Lung (tissue), 11 donors: ENCODE measurements at regions not wholly inside any gene's neighbourhood (a gene's known extent, or its start where the extent isn't known, plus 50 kb on each side); places are given as distances from the start of the nearest gene placed in this dataset.

Source experiments
- ATAC-seq: fragments of 200-7000 bp; cut with Tn5 transposase; one replicate; pipeline ENCODE4 v1.9.1; 2020; ENCODE audit warnings: moderate number of reproducible peaks; ENCODE audit not compliant: insufficient read depth, low FRiP score
- DNase-seq, 3 donors: peaks; one replicate each; pipeline ENCODE4 v3.0.0-alpha.2; 2013 to 2017
- H3K27ac ChIP-seq, 2 donors: one replicate each; pipeline ENCODE4 v1.5.1; 2013; ENCODE audit warnings: mild to moderate bottlenecking in 2 of 2, moderate library complexity in 2 of 2, control low read depth in 1 of 2, inconsistent platforms in 1 of 2, low read depth in 1 of 2, low read length in 1 of 2
- H3K27me3 ChIP-seq, 3 donors: one replicate each; pipeline ENCODE4 v1.5.1; 2013; ENCODE audit warnings: low read length in 2 of 3; ENCODE audit not compliant: control insufficient read depth in 3 of 3, insufficient read depth in 3 of 3
- H3K36me3 ChIP-seq, 4 donors: one replicate each; pipeline ENCODE4 v1.5.1; 2013; ENCODE audit warnings: low read length in 4 of 4, mild to moderate bottlenecking in 1 of 4, moderate library complexity in 1 of 4; ENCODE audit not compliant: control insufficient read depth in 4 of 4, insufficient read depth in 4 of 4
- H3K4me1 ChIP-seq, 5 donors: one replicate each; pipeline ENCODE4 v1.5.1; 2013; ENCODE audit warnings: low read length in 5 of 5, mild to moderate bottlenecking in 2 of 5, moderate library complexity in 1 of 5; ENCODE audit not compliant: control insufficient read depth in 5 of 5, insufficient read depth in 5 of 5
- H3K4me3 ChIP-seq: one replicate; pipeline ENCODE4 v1.5.1; 2013; ENCODE audit warnings: mild to moderate bottlenecking, control low read depth, moderate library complexity
- H3K9ac ChIP-seq, 2 donors: one replicate each; pipeline ENCODE4 v1.5.1; 2013; ENCODE audit warnings: low read length in 2 of 2, control low read depth in 1 of 2; ENCODE audit not compliant: insufficient read depth in 1 of 2
- H3K9me3 ChIP-seq, 4 donors: one replicate each; pipeline ENCODE4 v1.5.1; 2013; ENCODE audit warnings: low read length in 3 of 4, mild to moderate bottlenecking in 1 of 4, moderate library complexity in 1 of 4; ENCODE audit not compliant: control insufficient read depth in 4 of 4, insufficient read depth in 3 of 4
- WGBS, 2 donors: extraction: QIAGEN DNeasy Blood & Tissue Kit; methylation state at CpG; one replicate each; pipeline ENCODE4 v1.1.7; 2013; 5-methylcytosine and 5-hydroxymethylcytosine counted together
- TF ChIP-seq, protein P1 (sequence below): IDR thresholded peaks from 2 replicates; pipeline ENCODE4 v1.5.1; 2012; ENCODE audit warnings: mild to moderate bottlenecking; ENCODE audit errors: control extremely low read depth, extremely low read depth
- donor health status: control.
- donor health status: control.
- donor health status: Bipolar disorder and iron deficiency.
- donor health status: healthy.
- donor health status: DM: yes; HTN: yes; CAD: no.

DNA sequence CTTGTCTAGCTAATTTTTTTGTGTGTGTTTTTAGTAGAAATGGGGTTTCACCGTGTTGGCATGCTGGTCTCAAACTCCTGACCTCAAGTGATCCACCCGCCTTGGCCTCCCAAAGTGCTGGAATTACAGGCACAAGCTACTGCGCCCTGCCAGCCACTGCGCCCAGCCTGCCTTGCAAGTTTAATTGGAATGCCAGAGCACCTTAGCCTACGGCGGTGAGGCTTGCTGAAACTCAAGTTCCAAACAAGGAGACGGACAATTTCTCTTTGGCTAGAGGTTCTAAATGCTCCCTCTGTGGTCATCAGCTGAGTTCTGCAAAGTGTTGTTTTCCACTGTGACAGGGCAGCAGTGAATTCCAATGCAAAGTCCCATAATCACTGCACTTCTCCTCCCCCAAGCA is 583.4 kb downstream of the KCNJ3 start:
- Histone ChIP-seq H3K4me1 (no peaks in the 10 kb centered on the region), H3K4me3 (no peak overlapping the region), H3K27me3 (no peaks in the 10 kb centered on the region), H3K9me3 (no peaks in the 10 kb centered on the region), H3K36me3 (no peaks in the 10 kb centered on the region), H3K27ac (no peak overlapping the region), H3K9ac (no peak overlapping the region)
- ATAC-seq (no peak), DNase-seq (no peak)
- WGBS, 2 donors, result 92 to 94% methylated on average over 7 of the region's 7 CpGs
- TF ChIP-seq, protein P1, sequence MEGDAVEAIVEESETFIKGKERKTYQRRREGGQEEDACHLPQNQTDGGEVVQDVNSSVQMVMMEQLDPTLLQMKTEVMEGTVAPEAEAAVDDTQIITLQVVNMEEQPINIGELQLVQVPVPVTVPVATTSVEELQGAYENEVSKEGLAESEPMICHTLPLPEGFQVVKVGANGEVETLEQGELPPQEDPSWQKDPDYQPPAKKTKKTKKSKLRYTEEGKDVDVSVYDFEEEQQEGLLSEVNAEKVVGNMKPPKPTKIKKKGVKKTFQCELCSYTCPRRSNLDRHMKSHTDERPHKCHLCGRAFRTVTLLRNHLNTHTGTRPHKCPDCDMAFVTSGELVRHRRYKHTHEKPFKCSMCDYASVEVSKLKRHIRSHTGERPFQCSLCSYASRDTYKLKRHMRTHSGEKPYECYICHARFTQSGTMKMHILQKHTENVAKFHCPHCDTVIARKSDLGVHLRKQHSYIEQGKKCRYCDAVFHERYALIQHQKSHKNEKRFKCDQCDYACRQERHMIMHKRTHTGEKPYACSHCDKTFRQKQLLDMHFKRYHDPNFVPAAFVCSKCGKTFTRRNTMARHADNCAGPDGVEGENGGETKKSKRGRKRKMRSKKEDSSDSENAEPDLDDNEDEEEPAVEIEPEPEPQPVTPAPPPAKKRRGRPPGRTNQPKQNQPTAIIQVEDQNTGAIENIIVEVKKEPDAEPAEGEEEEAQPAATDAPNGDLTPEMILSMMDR, result no peak

DNA sequence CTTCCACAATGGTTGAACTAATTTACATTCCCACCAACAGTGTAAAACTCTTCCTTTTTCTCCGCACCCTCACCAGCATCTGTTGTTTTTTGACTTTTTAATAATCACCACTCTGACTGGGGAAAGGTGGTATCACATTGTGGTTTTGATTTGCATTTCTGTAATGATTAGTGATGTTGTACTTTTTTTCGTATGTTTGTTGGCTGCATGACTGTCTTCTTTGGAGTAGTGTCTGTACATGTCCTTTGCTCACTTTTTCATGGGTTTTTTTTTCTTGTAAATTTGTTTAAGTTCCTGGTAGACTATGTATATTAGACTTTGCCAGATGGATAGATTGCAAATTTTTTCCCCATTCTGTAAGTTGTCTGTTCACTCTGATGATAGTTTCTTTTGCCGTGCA is 574.8 kb downstream of the KCNJ3 start:
- ATAC-seq, result no peak
- WGBS, 2 donors, result 91 to 94% methylated on average over 3 of the region's 3 CpGs

DNA sequence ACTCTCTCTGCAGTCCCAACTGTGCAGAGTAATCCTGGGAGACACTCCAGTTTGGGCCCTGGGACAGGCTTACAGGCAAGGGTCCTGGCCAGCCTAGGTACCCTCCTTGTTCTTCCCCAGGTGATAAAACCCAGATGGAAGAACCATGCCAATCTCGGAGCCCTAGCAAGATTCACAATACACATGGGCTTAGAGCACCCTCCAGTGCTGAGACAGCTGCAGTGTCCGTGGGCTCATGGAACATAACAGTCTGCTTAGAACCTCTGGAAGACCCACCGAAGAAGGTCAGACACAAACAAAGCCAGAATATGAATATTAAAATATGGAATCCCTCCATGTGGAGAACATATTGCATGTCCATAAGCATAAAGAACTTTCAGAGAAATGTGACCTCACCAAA is 568.1 kb downstream of the KCNJ3 start:
- WGBS, 2 donors, result 76 to 83% methylated on average over 3 of the region's 3 CpGs
- H3K9me3 ChIP-seq, result peaks cover 0 to 5% (median 0%) of the 10 kb centered on the region in 4 donors
- no peaks in the 10 kb centered on the region for H3K27me3 ChIP-seq
- ATAC-seq, result no peak
- no peak overlapping the region for H3K27ac ChIP-seq
- no peak overlapping the region for H3K4me3 ChIP-seq
- no peaks in the 10 kb centered on the region for H3K36me3 ChIP-seq
- no peaks in the 10 kb centered on the region for H3K4me1 ChIP-seq
- no peak overlapping the region for H3K9ac ChIP-seq
- TF ChIP-seq, protein P1, result no peak
- DNase-seq, result no peak

More for the DNA sequence above, 574.8 kb downstream of the KCNJ3 start:
- TF ChIP-seq, protein P1, result no peak
- Histone ChIP-seq H3K27ac (no peak overlapping the region), H3K27me3 (no peaks in the 10 kb centered on the region), H3K9ac (no peak overlapping the region), H3K4me1 (no peaks in the 10 kb centered on the region), H3K36me3 (no peaks in the 10 kb centered on the region), H3K9me3 (no peaks in the 10 kb centered on the region), H3K4me3 (no peak overlapping the region)
- DNase-seq, result no peak

DNA sequence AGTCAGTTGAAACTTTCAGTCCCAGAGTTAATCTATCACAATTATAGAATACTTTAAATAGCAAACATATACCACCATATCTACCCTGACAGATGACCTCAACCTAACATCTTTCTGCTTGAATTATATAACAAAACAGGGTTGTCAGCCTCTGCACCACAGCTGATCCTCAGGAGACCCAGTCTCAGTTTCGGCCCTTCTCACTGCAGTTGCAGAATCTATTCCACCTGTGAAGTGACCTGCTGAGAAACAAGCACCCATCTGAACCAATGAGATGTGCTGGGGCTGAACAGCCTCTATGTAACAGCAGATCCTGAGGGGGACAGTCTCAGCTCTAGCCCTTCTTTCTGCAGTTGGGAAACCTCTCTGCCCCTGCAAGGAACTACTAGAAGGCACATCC is 567.6 kb downstream of the KCNJ3 start:
- no peak overlapping the region for H3K27ac ChIP-seq
- no peaks in the 10 kb centered on the region for H3K27me3 ChIP-seq
- H3K4me3 ChIP-seq, result no peak overlapping the region
- H3K9me3 ChIP-seq, result peaks cover 0 to 5% (median 0%) of the 10 kb centered on the region in 4 donors
- no peak for ATAC-seq
- DNase-seq, result no peak
- no peak overlapping the region for H3K9ac ChIP-seq
- TF ChIP-seq, protein P1, result no peak
- WGBS, 2 donors, result 87 to 88% methylated on average over 1 of the region's 1 CpG
- H3K36me3 ChIP-seq, result no peaks in the 10 kb centered on the region
- H3K4me1 ChIP-seq, result no peaks in the 10 kb centered on the region
